NCI-H146 treated with DMSO at 0.1 percent for 48 hours (cell line): ENCODE measurements at regions not wholly inside any gene's neighbourhood (a gene's known extent, or its start where the extent isn't known, plus 50 kb on each side); places are given as distances from the start of the nearest gene placed in this dataset.
"Not testable (repeated sequence)": the region's sequence is repeated elsewhere in the genome, so short reads cannot be mapped to it uniquely, and the experiment has no call there.

Experiments
- DNase-seq: peaks from one replicate; lab custom pipeline; 2025; ENCODE audit not compliant: unreplicated experiment; lab: John Stamatoyannopoulos, UW

DNA sequence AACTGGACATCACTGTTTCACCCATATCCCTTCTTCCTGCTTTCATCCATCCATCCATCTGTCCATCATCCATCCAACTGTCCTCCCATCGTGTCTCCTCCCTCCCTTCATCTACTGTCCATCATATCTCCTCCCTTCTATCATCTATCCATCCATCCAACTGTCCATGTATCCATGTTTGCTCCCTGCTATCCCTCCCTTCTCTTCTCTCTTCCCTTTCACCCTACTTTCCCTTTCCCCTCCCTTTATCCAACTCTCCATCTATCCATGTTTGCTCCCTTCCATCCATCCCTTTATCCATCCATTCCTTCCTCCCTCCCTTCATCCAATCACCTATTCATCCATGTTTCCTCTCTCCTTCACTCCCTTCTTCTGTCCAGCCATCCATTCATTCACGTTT is 92.6 kb upstream of the CTBP2 start:
- no peak for DNase-seq

DNA sequence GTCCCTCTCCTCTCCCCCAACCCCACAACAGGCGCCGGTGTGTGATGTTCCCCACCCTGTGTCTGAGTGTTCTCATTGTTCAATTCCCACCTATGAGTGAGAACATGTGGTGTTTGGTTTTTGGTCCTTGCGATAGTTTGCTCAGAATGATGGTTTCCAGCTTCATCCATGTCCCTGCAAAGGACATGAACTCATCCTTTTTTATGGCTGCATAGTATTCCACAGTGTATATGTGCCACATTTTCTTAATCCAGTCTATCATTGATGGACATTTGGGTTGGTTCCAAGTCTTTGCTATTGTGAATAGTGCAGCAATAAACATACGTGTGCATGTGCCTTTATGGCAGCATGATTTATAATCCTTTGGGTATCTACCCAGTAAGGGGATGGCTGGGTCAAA is 90.5 kb upstream of the CTBP2 start:
- DNase-seq: not testable (repeated sequence)

DNA sequence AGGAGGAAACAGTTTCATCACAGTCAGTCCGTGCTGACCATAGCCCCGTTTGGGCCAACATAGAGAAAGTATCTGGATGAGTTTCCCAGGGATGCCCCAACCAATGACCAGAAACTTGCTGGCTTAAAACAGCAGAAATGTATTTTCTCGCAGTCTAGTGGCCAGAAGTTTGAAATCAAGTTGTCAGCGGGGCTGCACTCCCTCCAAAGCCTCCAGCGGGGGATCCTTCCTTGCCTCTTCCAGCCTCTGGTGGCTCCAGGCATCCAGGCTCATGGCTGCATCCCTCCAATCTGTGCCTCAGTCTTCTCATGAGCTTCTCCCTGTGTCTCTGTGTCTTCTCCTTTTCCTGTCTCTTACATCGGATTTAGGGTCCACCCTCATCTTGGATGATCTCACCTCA is 89.6 kb upstream of the CTBP2 start:
- DNase-seq: no peak

DNA sequence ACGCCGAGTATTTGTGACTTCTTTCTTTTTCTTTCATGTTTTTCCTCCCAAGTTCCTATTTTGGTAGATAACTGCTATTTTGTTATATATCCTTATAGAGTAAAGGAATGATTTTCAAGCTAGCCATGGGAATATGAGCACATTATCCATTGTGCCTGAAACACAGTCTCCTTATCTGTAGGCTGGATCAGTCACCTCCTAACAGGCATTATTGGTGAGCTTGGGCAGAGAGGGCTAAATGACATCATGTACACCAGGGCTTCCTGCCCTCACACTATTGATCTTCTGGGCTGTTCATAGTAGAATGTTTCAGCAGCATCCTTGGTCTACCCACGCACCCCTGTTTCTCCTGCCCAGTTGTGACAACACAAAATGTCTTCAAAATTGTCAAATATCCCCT is 88.1 kb upstream of the CTBP2 start:
- no peak for DNase-seq

DNA sequence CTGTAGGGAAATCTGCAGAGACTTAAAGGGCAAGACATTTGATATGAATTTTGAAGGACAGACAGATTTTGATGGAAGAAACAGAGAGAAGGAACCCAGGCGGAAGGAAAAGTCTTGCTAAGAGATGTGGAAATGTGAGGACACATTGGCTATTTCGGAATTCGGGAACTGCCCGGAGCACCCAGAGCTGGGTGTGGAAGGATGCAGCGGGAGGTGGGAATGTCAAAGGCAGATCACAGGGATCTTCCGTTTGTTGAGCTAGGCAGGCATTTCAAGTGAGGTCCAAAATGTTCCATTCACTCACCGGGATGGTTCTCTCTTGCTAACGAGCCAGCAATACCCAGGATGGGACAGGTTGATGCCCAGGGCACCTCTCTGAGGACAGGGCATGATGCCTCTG is 87.2 kb upstream of the CTBP2 start:
- no peak for DNase-seq

DNA sequence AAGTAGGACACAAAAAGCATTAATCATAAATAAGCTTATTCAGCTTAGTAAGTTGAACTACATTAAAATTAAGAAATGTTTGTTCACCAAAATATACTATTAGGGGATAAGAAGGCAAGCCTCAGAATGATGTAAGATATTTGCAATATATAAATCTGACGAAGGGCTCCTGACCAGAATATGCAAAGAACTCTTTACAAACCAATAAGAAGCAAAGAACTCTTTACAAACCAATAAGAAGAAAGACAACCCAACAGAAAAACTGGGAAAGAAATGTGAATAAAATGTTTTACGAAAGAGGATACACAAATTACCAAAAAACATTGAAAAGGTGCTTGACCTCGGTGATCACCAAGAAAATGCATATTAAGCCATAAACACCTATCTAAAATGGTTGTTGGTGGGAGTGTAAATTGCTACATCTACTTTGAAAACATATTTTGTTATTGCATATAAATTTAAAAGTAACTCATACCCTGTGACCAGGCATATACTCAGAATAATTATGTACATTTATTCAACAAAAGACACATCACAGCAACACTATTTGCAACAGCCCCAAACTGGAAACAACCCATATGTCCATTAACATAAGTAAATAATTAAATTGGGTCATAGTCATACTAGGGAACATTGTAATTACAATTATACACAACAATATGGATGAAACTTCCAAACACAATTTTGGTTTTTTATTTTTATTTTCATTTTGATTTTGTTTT is 83.3 kb upstream of the CTBP2 start:
- no peak for DNase-seq

DNA sequence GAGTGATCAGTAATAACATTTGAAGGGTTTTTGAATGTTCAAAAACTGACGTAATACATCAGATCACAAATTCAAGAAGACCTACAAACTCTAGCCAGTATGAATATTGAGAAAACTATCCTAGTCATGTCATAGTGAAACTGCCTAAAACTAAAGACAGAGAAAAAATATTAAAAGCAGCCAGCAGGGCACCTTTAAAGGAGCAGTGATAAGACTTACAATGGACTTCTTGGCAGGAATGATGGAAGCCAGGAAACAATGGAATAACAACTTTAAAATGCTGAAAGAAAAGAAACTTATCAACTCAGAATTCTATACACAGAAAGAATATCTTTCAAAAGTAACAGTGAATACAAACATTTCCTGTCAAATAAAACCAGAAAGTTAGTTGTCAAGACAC is 78.3 kb upstream of the CTBP2 start:
- no peak for DNase-seq

DNA sequence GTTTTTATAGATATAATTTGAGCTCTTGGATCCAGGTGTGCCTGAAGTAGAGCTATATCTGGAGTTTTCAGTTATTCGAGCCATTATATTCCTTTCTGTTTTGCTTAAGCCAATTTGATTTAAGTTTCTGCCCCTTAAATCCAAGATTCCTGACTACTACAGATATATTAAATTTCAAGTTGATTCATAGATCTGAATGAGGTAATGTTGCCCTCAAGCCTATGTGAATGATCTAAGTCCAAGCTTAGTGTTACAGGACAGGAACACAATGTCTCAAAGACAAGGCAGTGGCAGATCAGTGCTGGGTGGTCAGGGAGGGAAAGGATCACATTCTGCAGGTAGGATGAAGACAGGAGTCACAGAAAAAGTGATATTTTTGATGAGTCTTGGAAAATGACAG is 75.7 kb upstream of the CTBP2 start:
- no peak for DNase-seq

DNA sequence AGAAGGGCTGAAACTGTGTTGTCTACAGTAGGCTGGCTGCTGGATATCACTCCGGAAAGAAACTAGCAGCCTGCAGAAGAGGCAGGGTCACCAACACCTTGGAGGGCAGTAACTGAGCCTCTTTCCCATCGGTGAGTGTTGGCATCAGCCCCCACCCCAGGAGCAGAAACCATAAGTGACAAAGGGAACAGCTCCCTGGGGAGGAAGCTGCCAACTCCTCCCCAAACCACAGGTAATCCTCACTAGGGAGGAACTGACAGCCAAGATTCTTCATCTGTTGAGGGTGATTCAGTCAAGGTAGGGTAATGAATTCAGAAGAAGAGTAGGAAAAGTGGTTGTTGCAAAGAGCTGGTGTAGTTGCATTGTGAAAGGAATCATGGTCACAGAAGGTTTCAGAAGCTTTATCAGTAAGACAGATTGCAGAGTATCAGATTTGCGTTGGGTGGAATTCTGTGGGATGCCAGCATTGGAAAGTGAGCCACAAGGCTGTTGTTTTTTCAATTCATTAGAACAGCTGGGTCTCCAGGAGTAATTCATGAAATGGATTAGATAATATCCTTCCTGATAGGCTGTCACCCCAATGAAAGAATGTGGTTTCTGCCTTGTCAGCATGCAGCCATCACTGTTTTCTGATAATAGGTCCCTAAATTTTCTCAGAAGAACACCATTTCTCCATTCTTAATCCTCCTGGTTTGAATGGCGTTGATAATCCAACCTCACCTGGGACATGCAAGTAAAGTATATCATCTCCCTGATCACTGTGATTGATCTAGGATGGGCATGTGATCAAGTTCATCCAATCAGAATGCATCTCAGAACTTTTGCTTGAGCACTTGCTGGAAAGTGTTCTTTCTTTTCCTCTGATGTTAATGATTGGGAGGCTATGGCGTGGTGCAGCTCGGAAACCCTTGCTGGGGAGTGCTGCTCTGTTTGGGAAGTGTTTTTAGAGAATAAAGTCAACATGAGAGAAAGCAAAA is 75.0 kb upstream of the CTBP2 start:
- DNase-seq: no peak

DNA sequence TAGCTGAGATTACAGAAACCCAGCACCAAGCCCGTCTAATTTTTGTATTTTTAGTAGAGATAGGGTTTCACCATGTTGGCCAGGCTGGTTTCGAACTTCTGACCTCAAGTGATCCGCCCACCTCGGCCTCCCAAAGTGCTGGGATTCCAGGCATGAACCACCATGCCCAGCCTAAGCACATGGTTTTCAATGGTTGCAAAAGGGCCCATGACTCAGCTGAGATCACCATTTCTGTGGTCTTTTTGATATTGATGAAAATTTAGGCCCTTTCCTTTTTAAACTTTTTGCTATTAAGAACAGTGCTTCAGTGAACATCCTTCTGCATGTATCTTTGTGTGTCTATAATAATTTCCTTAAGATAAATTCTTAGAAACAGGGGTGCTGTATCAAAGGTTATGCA is 74.2 kb upstream of the CTBP2 start:
- not testable (repeated sequence) for DNase-seq

DNA sequence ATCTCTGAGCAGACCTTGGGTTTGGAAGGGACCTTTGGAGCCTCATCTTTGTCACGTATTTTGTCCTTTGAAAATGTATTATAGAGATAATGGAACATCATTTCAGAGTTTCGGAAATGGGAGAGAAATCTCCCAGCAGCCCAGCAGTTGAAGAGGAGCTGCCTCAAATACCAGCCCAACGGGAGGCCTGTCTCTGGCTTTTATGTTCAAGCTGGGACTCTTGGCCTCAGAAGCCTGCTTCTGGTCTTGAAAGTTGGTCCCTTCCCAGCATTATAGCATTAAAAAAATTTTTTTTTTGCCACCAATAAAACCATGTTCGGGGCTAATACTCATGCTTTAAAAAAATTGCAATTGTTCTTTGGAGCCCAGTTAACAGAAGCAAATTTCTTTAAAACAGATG is 73.4 kb upstream of the CTBP2 start:
- no peak for DNase-seq

DNA sequence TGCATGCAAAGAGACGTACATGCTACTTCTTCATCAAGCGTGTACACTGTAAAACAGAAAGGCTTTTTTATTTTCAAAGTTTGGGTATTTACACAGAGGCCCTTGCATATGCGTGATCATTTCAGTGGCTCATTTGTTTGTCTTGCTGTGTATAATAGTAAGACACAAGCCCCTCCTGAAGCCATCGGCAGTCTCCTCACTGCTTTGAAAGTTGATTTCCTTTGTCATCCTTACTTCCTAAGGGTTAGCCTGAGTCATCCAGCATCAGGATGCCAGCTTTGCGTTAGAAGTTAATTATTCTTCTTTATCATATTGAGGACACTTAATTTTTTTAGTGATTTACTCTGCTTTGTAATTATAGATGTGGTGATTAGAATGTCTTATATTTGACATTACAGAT is 72.5 kb upstream of the CTBP2 start:
- no peak for DNase-seq

DNA sequence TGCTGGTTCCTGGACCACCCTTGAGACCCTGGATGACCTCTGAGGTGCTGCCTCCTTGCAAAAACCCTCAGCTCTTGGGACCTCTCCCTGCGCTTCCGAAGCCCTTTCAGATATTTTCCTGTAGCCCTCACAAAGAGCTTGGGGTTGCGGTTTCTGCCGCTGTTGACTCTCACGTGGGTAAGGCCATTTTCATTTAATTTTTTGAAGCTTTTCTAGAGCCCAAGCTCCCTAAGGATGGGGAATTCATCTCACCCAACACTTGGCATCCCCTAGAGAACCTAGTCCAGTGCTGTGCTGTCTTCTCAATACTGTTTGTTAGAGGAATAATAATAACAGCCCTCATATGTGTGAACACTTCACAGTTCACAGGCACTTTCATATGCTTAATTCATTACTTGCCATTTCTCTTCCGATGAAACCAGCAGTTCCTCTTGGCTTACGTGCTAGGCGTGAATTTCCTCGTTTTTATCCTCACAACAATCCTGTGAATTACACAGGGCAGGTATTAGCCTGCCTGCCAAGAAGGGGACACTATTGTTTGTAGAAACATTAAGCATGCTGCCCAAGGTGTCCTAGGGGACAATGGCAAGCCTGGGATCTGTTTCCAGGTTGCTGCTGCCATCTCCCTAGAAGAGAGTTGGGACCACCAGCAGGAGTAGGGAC is 71.6 kb upstream of the CTBP2 start:
- no peak for DNase-seq

DNA sequence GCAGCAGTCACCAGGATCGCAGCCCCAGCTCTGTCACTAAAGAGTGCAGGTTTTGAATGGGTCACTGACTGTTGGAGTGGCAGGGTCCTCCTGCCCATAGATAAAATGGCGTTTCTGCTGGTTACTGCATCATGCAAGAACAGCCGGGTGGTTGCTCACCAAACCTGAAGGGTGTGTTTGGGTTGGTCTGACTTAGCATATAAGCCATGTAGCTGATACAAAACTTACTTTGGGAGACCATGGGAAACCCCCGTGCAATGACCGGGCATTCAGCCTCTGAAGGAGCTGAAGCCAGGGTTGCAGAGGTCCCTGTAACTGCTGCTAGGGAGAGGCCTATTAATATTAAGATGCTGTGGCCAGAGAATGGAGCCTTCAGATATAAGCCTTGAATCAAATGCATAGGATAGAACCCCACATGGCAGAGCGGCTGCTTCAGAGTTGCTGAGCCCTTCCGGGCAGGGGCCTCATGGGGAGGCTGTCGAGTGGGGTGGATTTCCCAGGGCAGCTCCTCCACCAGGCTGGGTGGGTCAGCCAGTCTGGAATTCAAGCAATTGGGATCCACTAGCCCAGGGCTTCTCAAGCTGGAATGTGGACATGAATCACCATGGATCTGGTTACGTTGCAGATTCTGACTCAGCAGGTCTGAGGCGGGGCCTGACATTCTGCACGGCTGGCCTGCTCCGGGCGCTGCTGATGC is 70.9 kb upstream of the CTBP2 start:
- no peak for DNase-seq

DNA sequence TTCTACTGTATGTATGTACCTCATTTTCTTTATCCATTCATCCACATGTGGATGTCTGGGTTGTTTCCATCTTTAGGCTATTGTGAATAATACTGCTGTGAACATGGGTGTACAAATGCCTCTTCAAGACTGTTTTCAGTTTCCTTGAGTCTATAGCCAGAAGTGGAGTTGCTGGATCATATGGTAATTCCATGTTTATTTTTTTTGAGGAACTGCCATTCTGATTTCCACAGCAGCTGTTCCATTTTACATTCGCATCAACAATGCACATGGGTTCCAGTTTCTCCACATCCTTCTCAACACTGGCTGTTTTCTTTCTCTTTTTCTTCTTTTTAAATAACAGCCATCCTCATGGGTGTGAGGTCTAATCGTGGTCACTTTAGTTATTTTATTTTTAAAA is 69.9 kb upstream of the CTBP2 start:
- no peak for DNase-seq

DNA sequence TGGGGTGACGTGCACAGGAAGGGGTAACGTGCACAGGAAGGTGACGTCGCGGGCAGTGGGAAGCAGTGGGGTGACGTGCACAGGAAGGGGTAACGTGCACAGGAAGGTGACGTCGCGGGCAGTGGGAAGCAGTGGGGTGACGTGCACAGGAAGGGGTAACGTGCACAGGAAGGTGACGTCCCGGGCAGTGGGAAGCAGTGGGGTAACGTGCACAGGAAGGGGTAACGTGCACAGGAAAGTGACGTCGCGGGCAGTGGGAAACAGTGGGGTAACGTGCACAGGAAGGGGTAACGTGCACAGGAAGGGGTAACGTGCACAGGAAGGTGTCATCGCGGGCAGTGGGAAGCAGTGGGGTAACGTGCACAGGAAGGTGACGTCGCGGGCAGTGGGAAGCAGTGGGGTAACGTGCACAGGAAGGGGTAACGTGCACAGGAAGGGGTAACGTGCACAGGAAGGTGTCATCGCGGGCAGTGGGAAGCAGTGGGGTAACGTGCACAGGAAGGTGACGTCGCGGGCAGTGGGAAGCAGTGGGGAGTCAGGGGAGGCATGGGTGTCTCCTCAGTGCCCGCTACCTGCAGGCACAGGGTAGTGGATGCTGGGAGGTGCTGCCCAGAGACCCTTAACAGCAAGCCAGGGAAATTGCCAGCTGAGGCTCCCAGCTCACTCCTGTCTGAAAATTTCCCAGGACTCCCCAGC is 68.0 kb upstream of the CTBP2 start:
- not testable (repeated sequence) for DNase-seq

DNA sequence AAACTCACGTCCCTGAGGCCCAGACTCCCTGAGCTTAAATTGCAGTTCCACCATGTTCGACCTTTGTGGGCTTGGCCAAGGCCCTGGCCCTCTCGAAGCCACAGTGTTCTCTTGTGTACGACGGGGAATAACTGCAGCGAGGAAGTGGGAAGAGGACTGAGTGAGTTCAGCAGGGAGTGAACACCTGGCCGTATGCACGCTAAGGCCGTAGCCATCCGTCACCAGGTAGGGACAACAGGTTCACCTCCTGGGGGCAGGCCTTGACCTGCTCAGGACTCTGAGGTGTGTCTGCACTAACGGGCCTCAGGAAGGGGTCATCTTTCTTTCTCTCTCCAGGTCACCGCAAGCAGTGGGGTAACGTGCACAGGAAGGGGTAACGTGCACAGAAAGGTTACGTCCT is 67.2 kb upstream of the CTBP2 start:
- no peak for DNase-seq

DNA sequence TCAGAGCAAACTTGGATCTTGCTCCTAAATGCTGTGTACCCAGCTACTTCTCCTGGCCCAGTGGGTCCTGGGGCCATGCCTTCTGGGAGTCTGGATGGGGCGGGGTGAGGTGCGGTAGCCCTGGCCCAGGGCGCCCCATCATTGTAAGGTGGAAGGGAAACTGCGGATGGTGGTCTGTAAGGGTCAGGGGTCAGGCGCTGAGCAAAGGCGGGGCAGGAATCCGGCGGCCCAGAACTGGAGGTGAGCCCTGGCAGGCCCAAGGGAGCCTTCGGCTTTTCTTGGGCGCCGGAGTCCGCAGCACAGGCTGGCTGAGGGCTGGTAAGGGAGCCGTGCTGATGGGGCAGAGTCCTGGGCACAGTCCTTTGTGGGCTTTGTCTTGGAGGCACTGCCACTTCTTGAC is 66.5 kb upstream of the CTBP2 start:
- no peak for DNase-seq

DNA sequence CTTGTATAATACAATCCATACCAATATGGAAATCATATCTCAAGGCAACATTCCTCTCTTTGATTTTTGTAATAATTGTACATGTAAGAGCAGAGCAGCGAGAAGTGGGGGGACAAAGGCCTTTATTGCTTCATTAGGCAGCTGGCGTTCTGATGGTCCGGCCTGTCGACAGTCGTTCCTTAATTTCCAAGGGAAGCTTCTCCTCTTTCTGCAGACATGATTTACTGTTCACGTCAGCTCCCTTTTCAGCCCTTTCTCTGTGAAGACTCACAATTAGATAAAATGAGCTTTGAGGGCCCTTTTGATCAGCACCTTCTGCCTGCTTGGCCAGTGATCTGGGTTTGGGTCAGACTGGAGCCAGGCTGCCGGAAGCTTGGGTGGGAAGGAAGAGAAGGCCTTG is 65.6 kb upstream of the CTBP2 start:
- DNase-seq: no peak

DNA sequence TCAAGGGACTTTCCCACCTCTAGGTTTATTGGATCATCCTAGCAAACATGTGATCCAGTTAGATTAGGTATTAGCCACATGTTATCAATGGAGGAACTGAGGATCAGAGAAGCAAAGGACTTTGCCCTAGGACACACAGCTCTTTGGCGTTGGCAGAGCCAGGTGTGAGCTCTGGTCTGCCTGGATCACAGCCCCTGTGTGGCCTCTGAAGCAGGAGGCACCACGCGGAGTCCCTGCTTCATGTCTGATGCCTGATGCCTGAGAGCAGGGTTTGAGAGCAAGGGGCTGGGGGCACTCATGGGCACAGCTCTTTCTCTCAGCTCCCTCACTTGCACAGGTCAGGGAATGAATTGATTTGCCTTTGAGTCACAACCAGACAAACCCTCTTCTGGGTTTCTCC is 64.7 kb upstream of the CTBP2 start:
- DNase-seq: no peak
